GM12891 (cell line): ENCODE measurements at regions not wholly inside any gene's neighbourhood (a gene's known extent, or its start where the extent isn't known, plus 50 kb on each side); places are given as distances from the start of the nearest gene placed in this dataset.

Source experiments
- PAX5 ChIP-seq: IDR thresholded peaks from 2 replicates; pipeline ENCODE4 v1.6.1; 2011; ENCODE audit warnings: low read length, moderate library complexity, mild to moderate bottlenecking; ENCODE audit not compliant: insufficient read depth, severe bottlenecking
- POLR2A ChIP-seq: IDR thresholded peaks from 2 replicates; pipeline ENCODE4 v1.6.1; 2011; ENCODE audit warnings: low read depth, low read length, control low read depth
- POLR2AphosphoS5 ChIP-seq: IDR thresholded peaks from 2 replicates; pipeline ENCODE4 v1.6.1; 2011; ENCODE audit warnings: low read depth, low read length, control low read depth
- POU2F2 ChIP-seq: IDR thresholded peaks from 2 replicates; pipeline ENCODE4 v1.6.1; 2011; ENCODE audit warnings: low read depth, mild to moderate bottlenecking, control low read depth, low read length, moderate library complexity
- SPI1 ChIP-seq: IDR thresholded peaks from 2 replicates; pipeline ENCODE4 v1.6.1; 2011; ENCODE audit warnings: low read depth, low read length, control low read depth
- TAF1 ChIP-seq: IDR thresholded peaks from 2 replicates; pipeline ENCODE4 v1.6.1; 2011; ENCODE audit warnings: low read depth, low read length, control low read depth

GRCh38 chr5:19044931-19045695 lies 942.9 kb downstream of the CDH18 start:
- TF ChIP-seq POLR2AphosphoS5 (no peak), TAF1 (no peak), POLR2A (no peak), SPI1 (no peak), POU2F2 (no peak), PAX5 (no peak)
